Esophagus (tissue), 2 donors: ENCODE measurements at regions not wholly inside any gene's neighbourhood (a gene's known extent, or its start where the extent isn't known, plus 50 kb on each side); places are given as distances from the start of the nearest gene placed in this dataset.

Experiments used
- H3K27ac ChIP-seq, 2 donors: one replicate each; pipeline ENCODE4 v1.5.1; 2013; ENCODE audit warnings: low read depth in 2 of 2, mild to moderate bottlenecking in 2 of 2, inconsistent platforms in 1 of 2, low read length in 1 of 2, moderate library complexity in 1 of 2
- H3K27me3 ChIP-seq, 2 donors: one replicate each; pipeline ENCODE4 v1.6.1; 2013; ENCODE audit warnings: low read length in 2 of 2, control low read depth in 1 of 2, mild to moderate bottlenecking in 1 of 2; ENCODE audit not compliant: insufficient read depth in 2 of 2, control insufficient read depth in 1 of 2
- H3K36me3 ChIP-seq, 2 donors: one replicate each; pipeline ENCODE4 v1.6.1; 2013; ENCODE audit warnings: low read length in 1 of 2; ENCODE audit not compliant: control insufficient read depth in 2 of 2, insufficient read depth in 2 of 2
- H3K4me1 ChIP-seq, 2 donors: one replicate each; pipeline ENCODE4 v1.6.1; 2013; ENCODE audit warnings: low read length in 1 of 2; ENCODE audit not compliant: control insufficient read depth in 2 of 2, insufficient read depth in 2 of 2
- H3K4me3 ChIP-seq, 2 donors: one replicate each; pipeline ENCODE4 v1.5.1; 2013; ENCODE audit warnings: low read length in 2 of 2, mild to moderate bottlenecking in 2 of 2, low read depth in 1 of 2, moderate library complexity in 1 of 2
- H3K9me3 ChIP-seq, 2 donors: one replicate each; pipeline ENCODE4 v1.6.1; 2013; ENCODE audit warnings: mild to moderate bottlenecking in 2 of 2, low read depth in 1 of 2, low read length in 1 of 2, moderate library complexity in 1 of 2; ENCODE audit not compliant: control insufficient read depth in 2 of 2, insufficient read depth in 1 of 2
- WGBS, 2 donors: extraction: QIAGEN DNeasy Blood & Tissue Kit; methylation state at CpG; one replicate each; pipeline ENCODE4 v1.1.7; 2013; 5-methylcytosine and 5-hydroxymethylcytosine counted together
- donor health status: healthy with polysubstance abuse.
- donor health status: Bipolar disorder and iron deficiency.

DNA sequence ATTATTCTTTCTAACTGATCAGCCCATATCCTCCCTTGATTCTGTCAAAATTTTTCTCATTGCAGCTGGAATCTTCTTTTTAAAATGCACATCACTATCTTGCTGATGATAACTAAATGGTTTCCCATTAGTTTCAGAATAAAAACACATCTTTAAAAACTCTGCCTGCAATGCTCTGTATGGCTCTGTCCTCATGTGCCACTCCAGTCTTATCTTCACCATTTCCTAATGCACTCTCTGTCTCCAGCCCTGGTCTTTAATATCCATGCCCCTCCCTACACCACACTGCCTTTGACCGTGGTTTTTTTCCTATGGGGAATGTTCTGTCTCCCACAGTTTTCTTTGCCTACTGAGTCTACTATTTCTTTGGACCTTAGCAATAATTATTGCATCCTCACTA is 244.1 kb upstream of the ARSJ start:
- no peaks in the 10 kb centered on the region for H3K27me3 ChIP-seq
- no peaks in the 10 kb centered on the region for H3K9me3 ChIP-seq
- WGBS, 2 donors, result 77 to 89% methylated on average over 1 of the region's 1 CpG
- no peak overlapping the region for H3K4me3 ChIP-seq
- H3K36me3 ChIP-seq, result no peaks in the 10 kb centered on the region
- no peaks in the 10 kb centered on the region for H3K4me1 ChIP-seq
- H3K27ac ChIP-seq, result no peak overlapping the region

DNA sequence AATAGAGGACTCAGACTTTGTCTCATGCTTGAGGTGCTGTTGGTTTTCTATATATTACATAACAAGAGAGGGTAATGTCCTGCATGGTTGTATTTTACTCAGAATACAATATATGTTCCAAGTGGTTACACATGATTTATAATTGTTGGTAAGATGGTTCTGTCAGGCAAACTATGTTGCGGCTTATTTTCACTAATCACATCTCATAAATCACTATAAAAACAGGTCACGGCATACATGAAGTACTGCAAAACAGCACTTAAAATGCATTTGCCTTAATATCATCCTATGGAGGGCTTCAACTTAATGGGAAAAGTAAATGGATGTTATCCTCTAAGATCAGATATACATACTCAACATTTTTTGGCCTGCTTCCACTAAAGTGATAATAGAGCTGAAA is 246.0 kb upstream of the ARSJ start:
- Histone ChIP-seq H3K27me3 (no peaks in the 10 kb centered on the region), H3K27ac (no peak overlapping the region), H3K36me3 (no peaks in the 10 kb centered on the region), H3K9me3 (no peaks in the 10 kb centered on the region), H3K4me1 (no peaks in the 10 kb centered on the region), H3K4me3 (no peak overlapping the region)
- WGBS, 2 donors, result 35 to 44% methylated on average over 2 of the region's 2 CpGs

DNA sequence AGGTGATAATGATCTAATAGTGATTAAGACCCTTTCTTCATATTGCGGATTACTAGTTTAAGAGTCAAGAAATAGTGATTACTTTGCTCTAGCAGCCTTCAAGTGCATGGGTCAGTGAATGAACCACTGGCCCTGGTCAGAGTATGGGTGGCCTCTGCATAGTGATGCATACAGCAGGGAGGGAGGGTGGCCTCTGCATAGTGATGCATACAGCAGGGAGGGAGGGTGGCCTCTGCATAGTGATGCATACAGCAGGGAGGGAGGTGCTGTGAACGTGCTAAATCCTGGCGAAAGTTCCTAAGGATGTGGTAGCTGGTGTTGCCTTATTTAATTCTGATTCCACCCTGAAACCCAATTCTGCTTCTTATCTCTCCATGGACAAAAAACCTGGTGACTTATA is 246.7 kb upstream of the ARSJ start:
- no peaks in the 10 kb centered on the region for H3K27me3 ChIP-seq
- no peak overlapping the region for H3K27ac ChIP-seq
- no peak overlapping the region for H3K4me3 ChIP-seq
- 58 to 60% methylated on average over 3 of the region's 3 CpGs for WGBS, 2 donors
- H3K36me3 ChIP-seq, result no peaks in the 10 kb centered on the region
- no peaks in the 10 kb centered on the region for H3K4me1 ChIP-seq
- H3K9me3 ChIP-seq, result no peaks in the 10 kb centered on the region

GRCh38 chr4:114226968-114227760 is 247.7 kb upstream of the ARSJ start:
- H3K9me3 ChIP-seq, result no peaks in the 10 kb centered on the region
- no peak overlapping the region for H3K27ac ChIP-seq
- no peaks in the 10 kb centered on the region for H3K27me3 ChIP-seq
- H3K4me3 ChIP-seq, result no peak overlapping the region
- H3K36me3 ChIP-seq, result no peaks in the 10 kb centered on the region
- H3K4me1 ChIP-seq, result no peaks in the 10 kb centered on the region
- WGBS, 2 donors, result 79 to 83% methylated on average over 7 of the region's 7 CpGs

GRCh38 chr4:114229706-114230105 is 250.3 kb upstream of the ARSJ start:
- Histone ChIP-seq H3K36me3 (no peaks in the 10 kb centered on the region), H3K27me3 (no peaks in the 10 kb centered on the region), H3K27ac (no peak overlapping the region), H3K4me3 (no peak overlapping the region), H3K9me3 (no peaks in the 10 kb centered on the region), H3K4me1 (no peaks in the 10 kb centered on the region)
- WGBS, 2 donors, result 77 to 82% methylated on average over 3 of the region's 3 CpGs

DNA sequence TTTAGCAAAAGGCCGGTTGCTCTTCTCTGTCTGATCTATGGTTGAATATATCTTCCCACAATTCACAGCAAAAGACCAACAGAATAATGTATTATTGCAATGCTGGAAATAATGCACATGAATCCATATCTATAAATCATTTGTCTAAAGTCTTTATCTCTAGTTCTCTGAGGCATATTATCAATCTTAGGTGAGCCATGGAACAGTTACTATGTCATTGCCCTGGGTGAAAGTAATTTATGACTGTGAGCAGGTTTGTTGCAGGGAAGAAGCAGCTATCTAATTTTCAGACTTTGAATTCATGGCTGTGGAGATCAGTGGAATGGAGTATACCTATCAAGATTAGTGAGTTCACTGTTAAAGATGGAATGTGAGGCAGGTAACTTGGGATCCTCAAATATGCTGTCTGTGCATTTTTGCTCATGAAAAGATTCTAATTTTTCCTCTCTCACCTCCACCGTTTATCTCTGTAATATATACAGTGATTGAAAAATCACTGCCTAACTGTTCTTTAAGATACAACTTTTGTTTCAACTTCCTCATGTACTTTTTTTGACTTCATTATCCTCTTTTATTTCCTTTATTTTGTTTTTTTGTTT is 256.8 kb upstream of the ARSJ start:
- Histone ChIP-seq H3K4me3 (no peak overlapping the region), H3K9me3 (no peaks in the 10 kb centered on the region), H3K4me1 (no peaks in the 10 kb centered on the region), H3K36me3 (no peaks in the 10 kb centered on the region), H3K27ac (no peak overlapping the region), H3K27me3 (no peaks in the 10 kb centered on the region)
- 73 to 79% methylated on average over 2 of the region's 2 CpGs for WGBS, 2 donors

DNA sequence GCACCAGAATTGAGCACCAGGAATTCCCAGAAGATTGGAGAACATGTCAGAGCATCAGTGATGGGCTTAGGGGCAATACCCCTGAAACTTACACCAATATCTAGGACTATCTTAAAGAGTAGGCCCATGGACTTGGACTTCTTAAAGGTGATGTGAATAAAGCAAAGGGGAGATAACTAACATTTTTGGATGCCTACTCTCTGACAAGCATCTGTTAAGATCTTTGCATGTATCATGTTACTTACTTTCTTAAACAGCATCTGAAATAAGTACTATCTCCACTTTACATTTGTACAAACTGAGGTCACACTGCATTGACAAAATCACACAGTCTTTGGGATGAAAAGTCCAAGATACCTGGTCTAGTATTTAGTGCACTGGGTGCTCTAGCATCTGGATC is 258.6 kb upstream of the ARSJ start:
- Histone ChIP-seq H3K27me3 (no peaks in the 10 kb centered on the region), H3K4me1 (no peaks in the 10 kb centered on the region), H3K27ac (no peak overlapping the region), H3K36me3 (no peaks in the 10 kb centered on the region), H3K9me3 (no peaks in the 10 kb centered on the region), H3K4me3 (no peak overlapping the region)

DNA sequence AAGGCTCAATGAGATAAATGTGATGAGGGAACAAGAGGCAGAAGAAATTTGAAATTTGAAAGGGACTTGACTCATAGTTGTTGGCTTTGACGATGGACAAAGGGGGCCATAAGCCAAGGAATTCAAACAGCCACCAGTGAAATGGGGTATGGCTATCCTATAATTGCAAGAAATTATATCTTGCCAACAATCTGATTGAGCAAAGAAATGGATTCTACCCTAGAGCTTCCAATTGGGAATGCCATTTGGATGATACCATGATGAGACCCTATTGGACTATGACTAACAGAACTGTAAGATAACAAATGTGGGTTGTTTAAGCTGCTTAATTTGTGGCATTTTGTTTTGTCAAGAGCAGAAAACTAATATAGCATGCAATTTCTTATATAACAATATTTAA is 270.1 kb upstream of the ARSJ start:
- Histone ChIP-seq H3K4me1 (no peaks in the 10 kb centered on the region), H3K36me3 (no peaks in the 10 kb centered on the region), H3K27me3 (no peaks in the 10 kb centered on the region), H3K9me3 (no peaks in the 10 kb centered on the region), H3K27ac (no peak overlapping the region), H3K4me3 (no peak overlapping the region)
- 94% methylated on average over 1 of the region's 1 CpG for WGBS, 2 donors

- Histone ChIP-seq H3K4me3 (no peak overlapping the region), H3K4me1 (no peaks in the 10 kb centered on the region), H3K27me3 (no peaks in the 10 kb centered on the region), H3K27ac (no peak overlapping the region), H3K36me3 (no peaks in the 10 kb centered on the region), H3K9me3 (no peaks in the 10 kb centered on the region)
These were observed 270.5 kb upstream of the ARSJ start for GRCh38 chr4:114249976-114250375.

DNA sequence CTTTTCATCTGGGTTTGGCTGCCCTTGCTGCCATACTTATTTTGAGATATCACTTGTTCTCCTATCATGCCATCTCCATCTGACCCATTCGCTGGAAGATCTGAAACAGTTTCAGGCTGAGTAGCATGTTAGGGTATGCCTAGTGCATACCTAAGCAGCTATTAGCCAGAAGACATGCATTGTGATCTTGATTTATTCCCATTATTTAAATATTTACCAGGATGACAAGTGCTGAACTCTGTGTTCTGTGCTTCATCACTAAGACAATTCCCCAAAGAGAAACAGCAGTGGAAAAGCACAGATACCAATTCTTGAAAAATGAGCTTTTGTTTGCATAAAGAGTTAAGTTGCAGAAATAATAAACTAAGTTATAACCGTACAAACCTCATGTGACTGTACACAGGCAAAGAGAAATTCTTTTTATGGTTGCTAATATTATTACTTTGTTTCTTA is 271.0 kb upstream of the ARSJ start:
- Histone ChIP-seq H3K4me3 (no peak overlapping the region), H3K27me3 (no peaks in the 10 kb centered on the region), H3K9me3 (no peaks in the 10 kb centered on the region), H3K27ac (no peak overlapping the region), H3K36me3 (no peaks in the 10 kb centered on the region), H3K4me1 (no peaks in the 10 kb centered on the region)
- WGBS, 2 donors, result 42 to 44% methylated on average over 2 of the region's 2 CpGs
